A549 (cell line): ENCODE measurements at regions not wholly inside any gene's neighbourhood (a gene's known extent, or its start where the extent isn't known, plus 50 kb on each side); places are given as distances from the start of the nearest gene placed in this dataset.

Experiments used
- ATAC-seq, 2 experiments: fragments of 200-7000 bp in 1 of 2; fragments of >200 bp in 1 of 2; cut with Nextera tagmentation in 1 of 2; cut with Tn5 transposase in 1 of 2; 3 replicates each; pipeline versions ENCODE4 v1.8.0 to v1.9.1; 2018 to 2020; ENCODE audit warnings: mild to moderate bottlenecking in 1 of 2, moderate library complexity in 1 of 2
- CTCF ChIA-PET: fragments of 300-600 bp; sonication (Branson Sonifier 250); formaldehyde crosslinking; extraction: SDS; loops from one replicate; lab custom pipeline; 2021; ENCODE audit warnings: antibody characterized with exemption, inconsistent platforms; lab: Yijun Ruan, JAX
- POLR2A ChIA-PET: fragments of 350-600 bp; formaldehyde crosslinking; extraction: SDS; loops from one replicate; lab custom pipeline; 2021; ENCODE audit warnings: antibody characterized with exemption, inconsistent platforms; lab: Yijun Ruan, JAX
- DNase-seq, 2 experiments: peaks; one replicate each; pipeline versions ENCODE4 v3.0.0 to v3.0.0-alpha.2; 2011 to 2016; ENCODE audit warnings: low read depth in 1 of 2, low spot score in 1 of 2
- FAIRE-seq: peaks from 2 replicates; lab custom pipeline; 2011; peaks lifted over from hg19 to GRCh38; lab: Jason Lieb, UNC
- H3K27ac ChIP-seq, 2 experiments: fragments of >200 bp; sonication (Bioruptor Twin); formaldehyde crosslinking; 3 replicates each; pipeline ENCODE4 v1.5.1; 2016 to 2017
- H3K4me1 ChIP-seq: fragments of >200 bp; sonication (Bioruptor Twin); formaldehyde crosslinking; 3 replicates; pipeline ENCODE4 v1.6.1; 2016
- H3K4me2 ChIP-seq: fragments of >200 bp; sonication (Bioruptor Twin); formaldehyde crosslinking; 3 replicates; pipeline ENCODE4 v1.6.1; 2016
- H3K4me3 ChIP-seq: fragments of >200 bp; sonication (Bioruptor Twin); formaldehyde crosslinking; 3 replicates; pipeline ENCODE4 v1.5.1; 2016
- H3K9me3 ChIP-seq: fragments of >200 bp; sonication (Bioruptor Twin); formaldehyde crosslinking; 3 replicates; pipeline ENCODE4 v1.6.1; 2016
- ATOH8 ChIP-seq: fragments of 250-450 bp; sonication (Bioruptor Pico); IDR thresholded peaks from 2 replicates; pipeline ENCODE4 v1.5.0; 2020; ENCODE audit warnings: low read depth, mild to moderate bottlenecking, moderate library complexity
- CBX2 ChIP-seq: fragments of 200-600 bp; sonication (generic); IDR thresholded peaks from 2 replicates; pipeline ENCODE4 v1.6.1; 2016; ENCODE audit warnings: low read depth, mild to moderate bottlenecking, borderline replicate concordance
- CEBPB ChIP-seq, 2 experiments: fragments of >200 bp in 1 of 2; sonication (Bioruptor Twin) in 1 of 2; formaldehyde crosslinking in 1 of 2; IDR thresholded peaks; 2 replicates each; pipeline ENCODE4 v1.6.1; 2012 to 2016
- CHD4 ChIP-seq: fragments of 200-600 bp; sonication (generic); IDR thresholded peaks from 2 replicates; pipeline ENCODE4 v1.6.1; 2016; ENCODE audit warnings: antibody characterized with exemption, mild to moderate bottlenecking, borderline replicate concordance
- CTCF ChIP-seq: fragments of >200 bp; sonication (Bioruptor Twin); formaldehyde crosslinking; IDR thresholded peaks from 3 replicates; pipeline ENCODE4 v1.5.1; 2016
- EHF ChIP-seq: fragments of 250-450 bp; sonication (Bioruptor Pico); IDR thresholded peaks from 2 replicates; pipeline ENCODE4 v1.5.0; 2020; ENCODE audit warnings: mild to moderate bottlenecking
- EHMT2 ChIP-seq: fragments of 200-600 bp; sonication (generic); IDR thresholded peaks from 2 replicates; pipeline ENCODE4 v1.6.1; 2016; ENCODE audit warnings: antibody characterized with exemption, low read depth, mild to moderate bottlenecking, moderate library complexity
- ESRRA ChIP-seq: fragments of 150-350 bp; IDR thresholded peaks from 2 replicates; pipeline ENCODE4 v1.6.1; 2014; ENCODE audit warnings: mild to moderate bottlenecking, low read length, borderline replicate concordance
- FOSL2 ChIP-seq, 2 experiments: fragments of 450-650 bp in 1 of 2; fragments of >200 bp in 1 of 2; sonication (Bioruptor Twin) in 1 of 2; formaldehyde crosslinking; IDR thresholded peaks; 2 replicates each; pipeline versions ENCODE4 v1.5.0 to v1.6.1; 2016 to 2020; ENCODE audit warnings: mild to moderate bottlenecking in 1 of 2, moderate library complexity in 1 of 2
- HEYL ChIP-seq: fragments of 250-450 bp; sonication (Bioruptor Pico); IDR thresholded peaks from 2 replicates; pipeline ENCODE4 v1.8.0; 2021; ENCODE audit warnings: mild to moderate bottlenecking, moderate library complexity
- HOXB13 ChIP-seq: fragments of 250-450 bp; sonication (Bioruptor Pico); IDR thresholded peaks from 2 replicates; pipeline ENCODE4 v1.5.0; 2020; ENCODE audit warnings: low read depth, mild to moderate bottlenecking, moderate library complexity
- HOXB5 ChIP-seq: fragments of 250-450 bp; sonication (Bioruptor Pico); IDR thresholded peaks from 2 replicates; pipeline ENCODE4 v1.5.0; 2020; ENCODE audit warnings: mild to moderate bottlenecking, moderate library complexity
- KDM5A ChIP-seq: fragments of 200-600 bp; sonication (generic); IDR thresholded peaks from 2 replicates; pipeline ENCODE4 v1.6.1; 2016; ENCODE audit warnings: antibody characterized with exemption, mild to moderate bottlenecking
- MAX ChIP-seq: IDR thresholded peaks from 2 replicates; pipeline ENCODE4 v1.6.1; 2012
- NFE2L2 ChIP-seq: fragments of 150-350 bp; conservative IDR thresholded peaks from 2 replicates; pipeline ENCODE4 v1.6.1; 2014; ENCODE audit warnings: low read length
- NR3C1 ChIP-seq: fragments of >200 bp; sonication (Bioruptor Twin); formaldehyde crosslinking; IDR thresholded peaks from 3 replicates; pipeline ENCODE4 v1.6.1; 2017
- RCOR1 ChIP-seq: fragments of 150-350 bp; IDR thresholded peaks from 2 replicates; pipeline ENCODE4 v1.6.1; 2014; ENCODE audit warnings: antibody characterized with exemption, low read length, low read depth
- REST ChIP-seq: fragments of 200-600 bp; sonication (generic); IDR thresholded peaks from 2 replicates; pipeline ENCODE4 v1.6.1; 2016; ENCODE audit warnings: antibody characterized with exemption, mild to moderate bottlenecking, moderate library complexity
- RNF2 ChIP-seq: fragments of 200-600 bp; sonication (generic); IDR thresholded peaks from 2 replicates; pipeline ENCODE4 v1.6.1; 2016; ENCODE audit warnings: low read depth, mild to moderate bottlenecking, antibody characterized with exemption, moderate library complexity, borderline replicate concordance
- TFCP2L1 ChIP-seq: fragments of 250-450 bp; sonication (Bioruptor Pico); IDR thresholded peaks from 2 replicates; pipeline ENCODE4 v1.5.0; 2021; ENCODE audit warnings: mild to moderate bottlenecking
- ZSCAN20 ChIP-seq: fragments of 250-450 bp; sonication (Bioruptor Pico); IDR thresholded peaks from 2 replicates; pipeline ENCODE4 v1.8.0; 2022; ENCODE audit warnings: mild to moderate bottlenecking, moderate library complexity
- WGBS: methylation state at CpG from one replicate; pipeline ENCODE4 v1.1.6; 2017; ENCODE audit errors: missing lambda C conversion rate; 5-methylcytosine and 5-hydroxymethylcytosine counted together

- H3K27ac ChIP-seq: no peak overlapping the region
- no peak overlapping the region for H3K4me3 ChIP-seq
- no peaks in the 10 kb centered on the region for H3K9me3 ChIP-seq
- POLR2A ChIA-PET: no interaction called here
- CTCF ChIA-PET: no interaction called here
- 76% methylated on average over 4 of the region's 4 CpGs for whole genome bisulfite sequencing
- H3K4me1 ChIP-seq: no peaks in the 10 kb centered on the region
- DNase-seq: no peak
- FAIRE-seq: no peak
- no peak for ATAC-seq
- no peak for TF ChIP-seq RNF2
- TF ChIP-seq ESRRA: no peak
- no peak for TF ChIP-seq EHF (CRISPR knock-in tag)
- TF ChIP-seq RCOR1: no peak
- no peak for TF ChIP-seq HOXB5 (CRISPR knock-in tag)
- no peak for TF ChIP-seq CHD4
- no peak for TF ChIP-seq NFE2L2
- no peak for TF ChIP-seq HEYL
- TF ChIP-seq FOSL2 (IDR thresholded peaks at IDR 0.05): no peak
- no peak for TF ChIP-seq FOSL2 (CRISPR knock-in tag; IDR thresholded peaks at IDR 0.05)
- no peak for TF ChIP-seq KDM5A
- TF ChIP-seq MAX: no peak
- TF ChIP-seq EHMT2: no peak
- no peak for TF ChIP-seq ATOH8 (CRISPR knock-in tag)
- no peak for TF ChIP-seq REST
- no peak for TF ChIP-seq TFCP2L1 (CRISPR knock-in tag)
- no peak for TF ChIP-seq CTCF
- TF ChIP-seq CBX2: no peak
- no peak for TF ChIP-seq CEBPB (IDR thresholded peaks at IDR 0.05)
- no peak for TF ChIP-seq NR3C1
- no peak overlapping the region for H3K4me2 ChIP-seq
Measured at GRCh38 chr1:191589536-191589935, 568.7 kb upstream of the RGS18 start.

GRCh38 chr1:191590578-191590977 is 567.7 kb upstream of the RGS18 start:
- Histone ChIP-seq H3K27ac (no peak overlapping the region), H3K4me2 (no peak overlapping the region), H3K9me3 (no peaks in the 10 kb centered on the region), H3K4me3 (no peak overlapping the region)
- 43% methylated on average over 3 of the region's 3 CpGs for WGBS
- ATAC-seq: no peak
- TF ChIP-seq HEYL (no peak), HOXB13 (CRISPR knock-in tag) (no peak), ZSCAN20 (CRISPR knock-in tag) (no peak)
- TF ChIP-seq, all 56 proteins: peak for 0
- FAIRE-seq: no peak
- CTCF ChIA-PET: no interaction called here
- H3K4me1 ChIP-seq: no peaks in the 10 kb centered on the region
- DNase-seq: no peak
- POLR2A ChIA-PET: no interaction called here
